ENCODE measurements at regions not wholly inside any gene's neighbourhood (a gene's known extent, or its start where the extent isn't known, plus 50 kb on each side); places are given as distances from the start of the nearest gene placed in this dataset.

GRCh38 chr2:240292619-240293525 is 142.6 kb upstream of the GPC1 start:
- no peak for TF ChIP-seq POLR2A (IDR thresholded peaks at IDR 0.05)
- TF ChIP-seq CTCF (IDR thresholded peaks at IDR 0.05), result no peak

Measured in heart left ventricle (tissue), 13 donors.